Retinal pigment epithelial cell (primary cell): ENCODE measurements at regions not wholly inside any gene's neighbourhood (a gene's known extent, or its start where the extent isn't known, plus 50 kb on each side); places are given as distances from the start of the nearest gene placed in this dataset.

Experiments
- DNase-seq: peaks from one replicate; pipeline ENCODE4 v3.0.0-alpha.2; 2010; ENCODE audit warnings: low read depth
- H3K4me3 ChIP-seq: 2 replicates; pipeline ENCODE4 v1.5.1; 2011; ENCODE audit warnings: mild to moderate bottlenecking, low read length, control low read depth, moderate library complexity
- CTCF ChIP-seq: conservative IDR thresholded peaks from 2 replicates; pipeline ENCODE4 v1.5.1; 2011; ENCODE audit warnings: low read depth, low read length, control low read depth, inconsistent platforms

GRCh38 chr6:144993870-144994269, 708.7 kb downstream of the UTRN start:
- DNase-seq, result no peak
- TF ChIP-seq CTCF, result no peak
- H3K4me3 ChIP-seq, result no peak overlapping the region

GRCh38 chr6:144997996-144998395, 712.9 kb downstream of the UTRN start:
- no peak overlapping the region for H3K4me3 ChIP-seq
- no peak for DNase-seq
- TF ChIP-seq CTCF, result no peak

- DNase-seq, result no peak
- H3K4me3 ChIP-seq, result no peak overlapping the region
- TF ChIP-seq CTCF, result no peak
Observed at GRCh38 chr6:144999127-144999526, 714.0 kb downstream of the UTRN start.

GRCh38 chr6:145003145-145003544, 718.0 kb downstream of the UTRN start:
- DNase-seq, result no peak
- no peak for TF ChIP-seq CTCF
- H3K4me3 ChIP-seq, result no peak overlapping the region

GRCh38 chr6:145006914-145007313, 721.8 kb downstream of the UTRN start:
- DNase-seq, result no peak
- no peak overlapping the region for H3K4me3 ChIP-seq
- no peak for TF ChIP-seq CTCF

- no peak overlapping the region for H3K4me3 ChIP-seq
- DNase-seq, result no peak
- TF ChIP-seq CTCF, result no peak
Observed at GRCh38 chr6:145008715-145009114, 723.6 kb downstream of the UTRN start.

GRCh38 chr6:145009711-145010110, 724.6 kb downstream of the UTRN start:
- DNase-seq, result no peak
- no peak overlapping the region for H3K4me3 ChIP-seq
- TF ChIP-seq CTCF, result no peak
